H9 (cell line): ENCODE measurements at regions not wholly inside any gene's neighbourhood (a gene's known extent, or its start where the extent isn't known, plus 50 kb on each side); places are given as distances from the start of the nearest gene placed in this dataset.

Source experiments
- DNase-seq: peaks from one replicate; pipeline ENCODE4 v3.0.0-alpha.2; 2017
- H2AFZ ChIP-seq: one replicate; pipeline ENCODE4 v1.6.1; 2013; ENCODE audit warnings: mild to moderate bottlenecking, low read length, control low read depth, moderate library complexity
- H2AK5ac ChIP-seq: 2 replicates; pipeline ENCODE4 v1.6.1; 2013; ENCODE audit warnings: low read length, control low read depth, mixed read lengths; ENCODE audit not compliant: insufficient read length
- H2BK120ac ChIP-seq: one replicate; pipeline ENCODE4 v1.6.1; 2013; ENCODE audit warnings: low read depth, mild to moderate bottlenecking, low read length, control low read depth, inconsistent platforms; ENCODE audit not compliant: poor library complexity, severe bottlenecking
- H2BK12ac ChIP-seq: 2 replicates; pipeline ENCODE4 v1.6.1; 2013; ENCODE audit warnings: low read length, control low read depth, mixed read lengths, low read depth; ENCODE audit not compliant: insufficient read length
- H2BK15ac ChIP-seq: 2 replicates; pipeline ENCODE4 v1.6.1; 2013; ENCODE audit warnings: low read depth, low read length, control low read depth
- H2BK20ac ChIP-seq: one replicate; pipeline ENCODE4 v1.6.1; 2013; ENCODE audit warnings: low read depth, mild to moderate bottlenecking, low read length, control low read depth, inconsistent platforms; ENCODE audit not compliant: poor library complexity, severe bottlenecking
- H2BK5ac ChIP-seq: 2 replicates; pipeline ENCODE4 v1.6.1; 2013; ENCODE audit warnings: low read length, control low read depth, mixed read lengths; ENCODE audit not compliant: insufficient read length
- H3K14ac ChIP-seq: 2 replicates; pipeline ENCODE4 v1.6.1; 2013; ENCODE audit warnings: low read length, control low read depth; ENCODE audit not compliant: insufficient read depth
- H3K18ac ChIP-seq: 2 replicates; pipeline ENCODE4 v1.6.1; 2013; ENCODE audit warnings: low read depth, mild to moderate bottlenecking, mixed read lengths, low read length, control low read depth; ENCODE audit not compliant: insufficient read length
- H3K23ac ChIP-seq: 2 replicates; pipeline ENCODE4 v1.6.1; 2013; ENCODE audit warnings: low read length, control low read depth, mixed read lengths, low read depth; ENCODE audit not compliant: insufficient read length
- H3K23me2 ChIP-seq: 2 replicates; pipeline ENCODE4 v1.6.1; 2013; ENCODE audit warnings: low read depth, mild to moderate bottlenecking, mixed read lengths, low read length, control low read depth; ENCODE audit not compliant: insufficient read length, poor library complexity, severe bottlenecking
- H3K27ac ChIP-seq: 2 replicates; pipeline ENCODE4 v1.5.1; 2013; ENCODE audit warnings: low read length, control low read depth, mixed read lengths, low read depth; ENCODE audit not compliant: insufficient read length
- H3K27me3 ChIP-seq: 2 replicates; pipeline ENCODE4 v1.6.1; 2013; ENCODE audit warnings: low read length, control low read depth, inconsistent platforms; ENCODE audit not compliant: insufficient read depth
- H3K4ac ChIP-seq: 2 replicates; pipeline ENCODE4 v1.6.1; 2013; ENCODE audit warnings: low read depth, mild to moderate bottlenecking, control low read depth, inconsistent platforms, low read length, moderate library complexity
- H3K4me1 ChIP-seq: 2 replicates; pipeline ENCODE4 v1.6.1; 2013; ENCODE audit warnings: low read length, control low read depth, inconsistent platforms; ENCODE audit not compliant: insufficient read depth
- H3K4me2 ChIP-seq: 2 replicates; pipeline ENCODE4 v1.6.1; 2013; ENCODE audit warnings: low read length, control low read depth, mixed read lengths; ENCODE audit not compliant: insufficient read length, insufficient read depth
- H3K56ac ChIP-seq: 2 replicates; pipeline ENCODE4 v1.6.1; 2013; ENCODE audit warnings: low read depth, mild to moderate bottlenecking, mixed read lengths, low read length, control low read depth; ENCODE audit not compliant: insufficient read length
- H3K79me1 ChIP-seq: 2 replicates; pipeline ENCODE4 v1.6.1; 2013; ENCODE audit warnings: low read depth, mild to moderate bottlenecking, moderate library complexity, low read length, control low read depth, inconsistent platforms; ENCODE audit not compliant: insufficient read depth, poor library complexity, severe bottlenecking
- H3K79me2 ChIP-seq: 2 replicates; pipeline ENCODE4 v1.6.1; 2013; ENCODE audit warnings: low read length, control low read depth, inconsistent platforms; ENCODE audit not compliant: insufficient read depth
- H3K9ac ChIP-seq: 2 replicates; pipeline ENCODE4 v1.6.1; 2013; ENCODE audit warnings: low read length, control low read depth, mixed read lengths; ENCODE audit not compliant: insufficient read length; ENCODE audit errors: extremely low read depth
- H3K9me3 ChIP-seq: one replicate; pipeline ENCODE4 v1.6.1; 2013; ENCODE audit warnings: low read depth, low read length, inconsistent platforms; ENCODE audit not compliant: control insufficient read depth
- H3T11ph ChIP-seq: one replicate; pipeline ENCODE4 v1.6.1; 2013; ENCODE audit warnings: mild to moderate bottlenecking, low read length, control low read depth, inconsistent platforms
- H4K20me1 ChIP-seq: one replicate; pipeline ENCODE4 v1.6.1; 2013; ENCODE audit not compliant: control insufficient read depth, insufficient read length, insufficient read depth
- H4K5ac ChIP-seq: 2 replicates; pipeline ENCODE4 v1.6.1; 2013; ENCODE audit warnings: low read depth, mild to moderate bottlenecking, mixed read lengths, low read length, control low read depth; ENCODE audit not compliant: insufficient read length
- H4K8ac ChIP-seq: replicated peaks from 2 replicates; pipeline ENCODE4 v1.6.1; 2013; ENCODE audit warnings: low read length, control low read depth, mixed read lengths, low read depth; ENCODE audit not compliant: insufficient read length
- H4K91ac ChIP-seq: 2 replicates; pipeline ENCODE4 v1.6.1; 2013; ENCODE audit warnings: low read depth, mild to moderate bottlenecking, moderate library complexity, mixed read lengths, low read length, control low read depth; ENCODE audit not compliant: insufficient read length
- H3K27ac Mint-ChIP-seq, 3 experiments: 2 replicates in 2 of 3; 3 replicates in 1 of 3; pipeline ENCODE4 v1.8.0; 2020 to 2021; ENCODE audit warnings: mixed read lengths in 3 of 3, mild to moderate bottlenecking in 1 of 3, moderate library complexity in 1 of 3
- H3K27me3 Mint-ChIP-seq: 2 replicates; pipeline ENCODE4 v1.8.0; 2021; ENCODE audit warnings: low read depth, mild to moderate bottlenecking, moderate library complexity, mixed read lengths
- H3K36me3 Mint-ChIP-seq, 3 experiments: 2 replicates in 2 of 3; 3 replicates in 1 of 3; pipeline ENCODE4 v1.8.0; 2020 to 2021; ENCODE audit warnings: low read depth in 3 of 3, mixed read lengths in 3 of 3; ENCODE audit not compliant: insufficient read depth in 1 of 3
- H3K4me1 Mint-ChIP-seq, 2 experiments: 2 replicates each; pipeline ENCODE4 v1.8.0; 2020; ENCODE audit warnings: mixed read lengths in 2 of 2
- H3K4me3 Mint-ChIP-seq, 2 experiments: 2 replicates in 1 of 2; 3 replicates in 1 of 2; pipeline ENCODE4 v1.8.0; 2020 to 2021; ENCODE audit warnings: mild to moderate bottlenecking in 2 of 2, mixed read lengths in 2 of 2, moderate library complexity in 1 of 2
- H3K9me3 Mint-ChIP-seq, 2 experiments: 2 replicates in 1 of 2; 3 replicates in 1 of 2; pipeline ENCODE4 v1.8.0; 2020; ENCODE audit warnings: mild to moderate bottlenecking in 2 of 2, mixed read lengths in 2 of 2, moderate library complexity in 1 of 2
- WGBS: extraction: QIAGEN DNeasy Blood & Tissue Kit; methylation state at CpG from one replicate; pipeline ENCODE4 v1.1.7; 2013; ENCODE audit warnings: missing lambda C conversion rate, low lambda C conversion rate, mixed read lengths; ENCODE audit not compliant: insufficient read length; ENCODE audit errors: extremely low coverage; 5-methylcytosine and 5-hydroxymethylcytosine counted together
- TF ChIP-seq, protein P1 (sequence below): fragments of 200-600 bp; sonication (generic); conservative IDR thresholded peaks from 3 replicates; pipeline ENCODE4 v1.8.0; 2021; ENCODE audit warnings: antibody characterized with exemption, mild to moderate bottlenecking

DNA sequence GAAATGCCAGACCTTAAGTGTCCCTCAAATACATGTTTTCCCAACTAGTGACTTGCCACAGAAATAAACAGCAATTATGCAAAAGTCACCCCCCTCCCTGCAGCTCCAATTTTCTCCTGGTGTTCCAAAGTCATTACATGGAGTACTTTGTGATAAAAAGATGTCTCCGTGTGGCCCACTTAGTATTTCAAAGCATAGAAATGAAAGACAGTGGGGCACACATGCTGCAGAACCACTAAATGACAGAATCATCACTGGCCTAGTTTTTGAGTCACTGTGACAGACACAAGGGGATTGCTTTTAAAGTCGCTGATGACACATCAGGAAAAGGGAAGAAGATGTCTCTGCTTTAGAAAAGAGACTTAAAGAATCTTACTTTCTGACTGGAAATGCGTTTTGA, 323.4 kb downstream of the PSAT1 start:
- Histone ChIP-seq H2BK12ac (no peak overlapping the region), H2AK5ac (no peak overlapping the region), H3K9ac (no peak overlapping the region), H3K9me3 (no peaks in the 10 kb centered on the region), H2BK120ac (no peak overlapping the region), H3K4me1 (no peaks in the 10 kb centered on the region), H3K4ac (no peak overlapping the region), H2AFZ (no peak overlapping the region), H4K8ac (no peak overlapping the region), H2BK5ac (no peak overlapping the region), H3K14ac (no peak overlapping the region), H2BK20ac (no peak overlapping the region), H3K18ac (no peak overlapping the region), H3K27me3 (no peaks in the 10 kb centered on the region), H4K5ac (no peak overlapping the region), H3K4me2 (no peak overlapping the region), H3K79me2 (no peaks in the 10 kb centered on the region), H4K20me1 (no peaks in the 10 kb centered on the region), H3T11ph (no peak overlapping the region), H3K23ac (no peak overlapping the region), H4K91ac (no peak overlapping the region), H3K79me1 (no peaks in the 10 kb centered on the region), H3K56ac (no peak overlapping the region), H2BK15ac (no peak overlapping the region), H3K27ac (no peak overlapping the region), H3K23me2 (no peaks in the 10 kb centered on the region)
- Mint-ChIP-seq H3K9me3 (no peaks in the 10 kb centered on the region), H3K4me3 (no peak overlapping the region), H3K27ac (no peak overlapping the region), H3K4me1 (no peaks in the 10 kb centered on the region), H3K36me3 (no peaks in the 10 kb centered on the region), H3K27me3 (no peaks in the 10 kb centered on the region)
- TF ChIP-seq, protein P1, sequence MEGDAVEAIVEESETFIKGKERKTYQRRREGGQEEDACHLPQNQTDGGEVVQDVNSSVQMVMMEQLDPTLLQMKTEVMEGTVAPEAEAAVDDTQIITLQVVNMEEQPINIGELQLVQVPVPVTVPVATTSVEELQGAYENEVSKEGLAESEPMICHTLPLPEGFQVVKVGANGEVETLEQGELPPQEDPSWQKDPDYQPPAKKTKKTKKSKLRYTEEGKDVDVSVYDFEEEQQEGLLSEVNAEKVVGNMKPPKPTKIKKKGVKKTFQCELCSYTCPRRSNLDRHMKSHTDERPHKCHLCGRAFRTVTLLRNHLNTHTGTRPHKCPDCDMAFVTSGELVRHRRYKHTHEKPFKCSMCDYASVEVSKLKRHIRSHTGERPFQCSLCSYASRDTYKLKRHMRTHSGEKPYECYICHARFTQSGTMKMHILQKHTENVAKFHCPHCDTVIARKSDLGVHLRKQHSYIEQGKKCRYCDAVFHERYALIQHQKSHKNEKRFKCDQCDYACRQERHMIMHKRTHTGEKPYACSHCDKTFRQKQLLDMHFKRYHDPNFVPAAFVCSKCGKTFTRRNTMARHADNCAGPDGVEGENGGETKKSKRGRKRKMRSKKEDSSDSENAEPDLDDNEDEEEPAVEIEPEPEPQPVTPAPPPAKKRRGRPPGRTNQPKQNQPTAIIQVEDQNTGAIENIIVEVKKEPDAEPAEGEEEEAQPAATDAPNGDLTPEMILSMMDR, result no peak
- DNase-seq, result no peak
- WGBS, result no CpG with 5 or more reads among the region's 3 CpGs
